SK-N-SH (cell line): ENCODE measurements at regions not wholly inside any gene's neighbourhood (a gene's known extent, or its start where the extent isn't known, plus 50 kb on each side); places are given as distances from the start of the nearest gene placed in this dataset.

Source experiments
- CTCF ChIA-PET: fragments of 300-600, 350-600 bp; formaldehyde crosslinking; extraction: SDS; loops from one replicate; lab custom pipeline; 2021; lab: Yijun Ruan, JAX
- POLR2A ChIA-PET: fragments of 350-600 bp; sonication (Branson Sonifier 250); formaldehyde crosslinking; extraction: SDS; loops from one replicate; lab custom pipeline; 2020; ENCODE audit warnings: antibody characterized with exemption, inconsistent platforms; lab: Yijun Ruan, JAX
- DNase-seq: peaks from one replicate; pipeline ENCODE4 v3.0.0; 2012
- H2AFZ ChIP-seq: fragments of 200-600 bp; sonication (generic); 2 replicates; pipeline ENCODE4 v1.8.1; 2016; ENCODE audit warnings: antibody characterized with exemption, mild to moderate bottlenecking, low read depth
- H3F3A ChIP-seq: fragments of 200-600 bp; sonication (generic); replicated peaks from 2 replicates; pipeline ENCODE3; 2016; ENCODE audit warnings: antibody characterized with exemption, mild to moderate bottlenecking; ENCODE audit not compliant: insufficient read depth
- H3K27ac ChIP-seq, 2 experiments: fragments of 200-500 bp in 1 of 2; fragments of 200-600 bp in 1 of 2; sonication (Bioruptor generic) in 1 of 2; sonication (generic), shearing (Covaris generic) in 1 of 2; 2 replicates each; pipeline versions ENCODE4 v1.5.1 to v1.6.1; 2014 to 2016; ENCODE audit warnings: low read depth in 2 of 2, inconsistent platforms in 1 of 2, low read length in 1 of 2, mild to moderate bottlenecking in 1 of 2, mixed read lengths in 1 of 2
- H3K27me3 ChIP-seq: fragments of 200-600 bp; sonication (generic), shearing (Covaris generic); 2 replicates; pipeline ENCODE4 v1.6.1; 2016; ENCODE audit warnings: mixed run types; ENCODE audit not compliant: insufficient read depth
- H3K36me3 ChIP-seq, 2 experiments: fragments of 200-500 bp in 1 of 2; fragments of 200-600 bp in 1 of 2; sonication (Bioruptor generic) in 1 of 2; sonication (generic) in 1 of 2; replicated peaks in 1 of 2; 2 replicates each; pipeline versions ENCODE3 to v1.5.1; 2014 to 2016; ENCODE audit warnings: low read length in 1 of 2, mild to moderate bottlenecking in 1 of 2; ENCODE audit not compliant: insufficient read depth in 2 of 2, control insufficient read depth in 1 of 2
- H3K4me1 ChIP-seq, 2 experiments: fragments of 200-500 bp in 1 of 2; fragments of 200-600 bp in 1 of 2; sonication (Bioruptor generic) in 1 of 2; sonication (generic), shearing (Covaris generic) in 1 of 2; 2 replicates each; pipeline versions ENCODE4 v1.5.1 to v1.6.1; 2014 to 2016; ENCODE audit warnings: low read depth in 1 of 2, low read length in 1 of 2, mixed run types in 1 of 2; ENCODE audit not compliant: insufficient read depth in 2 of 2, control insufficient read depth in 1 of 2
- H3K4me2 ChIP-seq: fragments of 200-600 bp; sonication (generic), shearing (Covaris generic); 2 replicates; pipeline ENCODE4 v1.6.1; 2017; ENCODE audit warnings: mixed run types
- H3K4me3 ChIP-seq, 2 experiments: fragments of 200-500 bp in 1 of 2; fragments of 200-600 bp in 1 of 2; sonication (Bioruptor generic) in 1 of 2; sonication (generic), shearing (Covaris generic) in 1 of 2; 2 replicates each; pipeline versions ENCODE4 v1.5.1 to v1.8.1; 2014 to 2016; ENCODE audit warnings: low read depth in 2 of 2, inconsistent platforms in 1 of 2, low read length in 1 of 2, mild to moderate bottlenecking in 1 of 2, mixed read lengths in 1 of 2, moderate library complexity in 1 of 2
- H3K79me2 ChIP-seq: fragments of 200-600 bp; sonication (generic); 2 replicates; pipeline ENCODE4 v1.8.1; 2017; ENCODE audit warnings: mild to moderate bottlenecking; ENCODE audit not compliant: insufficient read depth
- H3K9ac ChIP-seq: fragments of 200-600 bp; sonication (generic); 2 replicates; pipeline ENCODE4 v1.6.1; 2017; ENCODE audit warnings: mixed run types
- H3K9me2 ChIP-seq: fragments of 200-600 bp; sonication (generic); 2 replicates; pipeline ENCODE4 v1.6.1; 2017; ENCODE audit warnings: mixed run types
- H3K9me3 ChIP-seq: fragments of 200-600 bp; sonication (generic); 2 replicates; pipeline ENCODE4 v1.6.1; 2017; ENCODE audit warnings: mixed run types, mild to moderate bottlenecking, moderate library complexity
- H4K20me1 ChIP-seq: fragments of 200-600 bp; sonication (generic); 2 replicates; pipeline ENCODE4 v1.6.1; 2017; ENCODE audit warnings: mild to moderate bottlenecking, mixed run types; ENCODE audit not compliant: insufficient read depth
- ELF1 ChIP-seq: IDR thresholded peaks from 2 replicates; pipeline ENCODE4 v1.4.0; 2012
- EP300 ChIP-seq, 2 experiments: IDR thresholded peaks; 2 replicates each; pipeline versions ENCODE4 v1.4.0 to v1.6.1; 2012; ENCODE audit warnings: borderline replicate concordance in 1 of 2, low read depth in 1 of 2, low read length in 1 of 2
- EZH2phosphoT487 ChIP-seq: fragments of 200-600 bp; sonication (generic); IDR thresholded peaks from 2 replicates; pipeline ENCODE4 v1.6.1; 2017; ENCODE audit warnings: low read depth, mixed run types, mild to moderate bottlenecking, antibody characterized with exemption, moderate library complexity, borderline replicate concordance
- FOXJ3 ChIP-seq: sonication (generic); formaldehyde crosslinking; IDR thresholded peaks from 2 replicates; pipeline ENCODE4 v1.5.1; 2020; ENCODE audit warnings: mild to moderate bottlenecking, missing genetic modification reagents
- JUND ChIP-seq: IDR thresholded peaks from 2 replicates; pipeline ENCODE4 v1.4.0; 2012
- MEF2A ChIP-seq: IDR thresholded peaks from 2 replicates; pipeline ENCODE4 v1.4.0; 2012; ENCODE audit warnings: low read depth, borderline replicate concordance
- NFIC ChIP-seq: IDR thresholded peaks from 2 replicates; pipeline ENCODE4 v1.4.0; 2012; ENCODE audit warnings: borderline replicate concordance
- RAD21 ChIP-seq: IDR thresholded peaks from 2 replicates; pipeline ENCODE4 v1.6.1; 2012; ENCODE audit warnings: mild to moderate bottlenecking, low read length
- RCOR1 ChIP-seq: fragments of 150-350 bp; IDR thresholded peaks from 2 replicates; pipeline ENCODE4 v1.6.1; 2017; ENCODE audit warnings: antibody characterized with exemption, low read length
- TEAD4 ChIP-seq: IDR thresholded peaks from 2 replicates; pipeline ENCODE4 v1.4.0; 2012; ENCODE audit warnings: mild to moderate bottlenecking, borderline replicate concordance; ENCODE audit not compliant: insufficient read depth
- YY1 ChIP-seq: IDR thresholded peaks from 2 replicates; pipeline ENCODE4 v1.4.0; 2012; ENCODE audit warnings: low read depth, mild to moderate bottlenecking
- WGBS: methylation state at CpG from one replicate; pipeline ENCODE4 v1.1.6; 2017; ENCODE audit warnings: low lambda C conversion rate; 5-methylcytosine and 5-hydroxymethylcytosine counted together
- TF ChIP-seq, protein P1 (sequence below): fragments of 150-350 bp; IDR thresholded peaks from 2 replicates; pipeline ENCODE4 v1.6.1; 2016; ENCODE audit warnings: mild to moderate bottlenecking, low read depth, low read length
- TF ChIP-seq, protein P2 (sequence below): IDR thresholded peaks from 2 replicates; pipeline ENCODE4; 2012

- Histone ChIP-seq H3K9me2 (no peaks in the 10 kb centered on the region), H3K4me2 (no peak overlapping the region), H3K27me3 (no peaks in the 10 kb centered on the region), H3K4me3 (no peak overlapping the region), H3K36me3 (no peaks in the 10 kb centered on the region), H4K20me1 (no peaks in the 10 kb centered on the region), H3K4me1 (peaks cover 0 to 6% of the 10 kb centered on the region in 2 experiments; a peak in 2 of 4 replicates), H3F3A (no peaks in the 10 kb centered on the region), H3K79me2 (no peaks in the 10 kb centered on the region), H3K9ac (no peak overlapping the region), H3K9me3 (no peaks in the 10 kb centered on the region), H2AFZ (no peak overlapping the region), H3K27ac (no peak overlapping the region)
- 95% methylated on average over 9 of the region's 9 CpGs for WGBS
- DNase-seq, result no peak
- POLR2A ChIA-PET, result no interaction called here
- CTCF ChIA-PET, result interaction anchor here (0.7 to 1.8 kb wide), 4 partner anchors 10 to 931 kb away, joined by 3 to 6 read pairs (median 4); no protein-coding TSS in a partner anchor
- TF ChIP-seq, protein P1, sequence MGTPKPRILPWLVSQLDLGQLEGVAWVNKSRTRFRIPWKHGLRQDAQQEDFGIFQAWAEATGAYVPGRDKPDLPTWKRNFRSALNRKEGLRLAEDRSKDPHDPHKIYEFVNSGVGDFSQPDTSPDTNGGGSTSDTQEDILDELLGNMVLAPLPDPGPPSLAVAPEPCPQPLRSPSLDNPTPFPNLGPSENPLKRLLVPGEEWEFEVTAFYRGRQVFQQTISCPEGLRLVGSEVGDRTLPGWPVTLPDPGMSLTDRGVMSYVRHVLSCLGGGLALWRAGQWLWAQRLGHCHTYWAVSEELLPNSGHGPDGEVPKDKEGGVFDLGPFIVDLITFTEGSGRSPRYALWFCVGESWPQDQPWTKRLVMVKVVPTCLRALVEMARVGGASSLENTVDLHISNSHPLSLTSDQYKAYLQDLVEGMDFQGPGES, result no peak
- TF ChIP-seq ELF1, result no peak
- no peak for TF ChIP-seq NFIC
- TF ChIP-seq YY1, result no peak
- TF ChIP-seq, protein P2, sequence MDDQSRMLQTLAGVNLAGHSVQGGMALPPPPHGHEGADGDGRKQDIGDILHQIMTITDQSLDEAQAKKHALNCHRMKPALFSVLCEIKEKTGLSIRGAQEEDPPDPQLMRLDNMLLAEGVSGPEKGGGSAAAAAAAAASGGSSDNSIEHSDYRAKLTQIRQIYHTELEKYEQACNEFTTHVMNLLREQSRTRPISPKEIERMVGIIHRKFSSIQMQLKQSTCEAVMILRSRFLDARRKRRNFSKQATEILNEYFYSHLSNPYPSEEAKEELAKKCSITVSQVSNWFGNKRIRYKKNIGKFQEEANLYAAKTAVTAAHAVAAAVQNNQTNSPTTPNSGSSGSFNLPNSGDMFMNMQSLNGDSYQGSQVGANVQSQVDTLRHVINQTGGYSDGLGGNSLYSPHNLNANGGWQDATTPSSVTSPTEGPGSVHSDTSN, result no peak
- TF ChIP-seq RCOR1, result no peak
- TF ChIP-seq TEAD4, result no peak
- TF ChIP-seq RAD21, result no peak
- TF ChIP-seq EZH2phosphoT487, result no peak
- no peak for TF ChIP-seq EP300 (IDR thresholded peaks at IDR 0.05; ENCODE audit: borderline replicate concordance in 1 of 2, low read depth in 1 of 2, low read length in 1 of 2)
- no peak for TF ChIP-seq MEF2A
- no peak for TF ChIP-seq FOXJ3 (CRISPR knock-in tag)
- TF ChIP-seq JUND, result no peak
Observed at GRCh38 chr6:12586721-12587480, 129.7 kb upstream of the PHACTR1 start.

DNA sequence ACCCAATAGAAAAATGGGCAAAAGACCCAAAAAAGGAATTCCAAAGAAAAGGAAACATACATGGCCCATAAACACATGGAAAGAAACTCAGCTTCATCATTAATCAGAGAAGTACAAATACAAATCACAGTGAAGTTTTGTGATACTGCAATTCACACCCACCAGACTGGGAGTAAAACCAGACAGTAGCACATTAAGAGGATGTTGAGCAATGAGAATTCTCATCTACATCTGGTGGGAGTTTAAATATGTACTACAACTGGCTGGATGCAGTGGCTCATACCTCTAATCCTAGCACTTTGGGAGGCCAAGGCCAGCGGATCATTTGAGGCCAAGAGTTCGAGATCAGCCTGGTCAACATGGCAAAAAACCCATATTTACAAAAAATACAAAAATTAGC, 125.7 kb upstream of the PHACTR1 start:
- 96% methylated on average over 2 of the region's 2 CpGs for WGBS

More for the DNA sequence above, 125.7 kb upstream of the PHACTR1 start:
- no peak overlapping the region for H3K27ac ChIP-seq
- POLR2A ChIA-PET, result no interaction called here
- no peaks in the 10 kb centered on the region for H4K20me1 ChIP-seq
- TF ChIP-seq NFIC (no peak), EZH2phosphoT487 (no peak), TEAD4 (no peak), RAD21 (no peak)
- H3K9me3 ChIP-seq, result no peaks in the 10 kb centered on the region
- peaks cover 3 to 18% of the 10 kb centered on the region in 2 experiments for H3K4me1 ChIP-seq
- CTCF ChIA-PET, result no interaction called here
- H3K27me3 ChIP-seq, result no peaks in the 10 kb centered on the region
- H3F3A ChIP-seq, result no peaks in the 10 kb centered on the region
- H3K79me2 ChIP-seq, result no peaks in the 10 kb centered on the region
- H3K36me3 ChIP-seq, result no peaks in the 10 kb centered on the region
- H3K9ac ChIP-seq, result no peak overlapping the region
- no peaks in the 10 kb centered on the region for H3K9me2 ChIP-seq
- DNase-seq, result no peak
- no peak overlapping the region for H3K4me2 ChIP-seq
- H3K4me3 ChIP-seq, result no peak overlapping the region
- no peak overlapping the region for H2AFZ ChIP-seq
